ENCODE measurements at regions not wholly inside any gene's neighbourhood (a gene's known extent, or its start where the extent isn't known, plus 50 kb on each side); places are given as distances from the start of the nearest gene placed in this dataset.

- no peak overlapping the region for H2AFZ ChIP-seq (ENCODE audit: low read length)
- H3K4me1 ChIP-seq (ENCODE audit: insufficient read depth, low read length), result no peaks in the 10 kb centered on the region
- H3K36me3 ChIP-seq (ENCODE audit: insufficient read depth, low read length), result no peaks in the 10 kb centered on the region
- H3K27me3 ChIP-seq (ENCODE audit: insufficient read depth, low read length), result no peaks in the 10 kb centered on the region
- no peak for TF ChIP-seq CTCF (IDR thresholded peaks at IDR 0.05; ENCODE audit: extremely low read depth, low read depth, low read length)
- no peaks in the 10 kb centered on the region for H3K79me2 ChIP-seq (ENCODE audit: insufficient read depth, low read length)
- peak; percentile 53 for DNase-seq (ENCODE audit: insufficient read length, low spot score, missing footprints)
- no peaks in the 10 kb centered on the region for H3K9me3 ChIP-seq (ENCODE audit: low read depth, low read length)
- no peak overlapping the region for H3K4me3 ChIP-seq (ENCODE audit: insufficient read depth, low read length)
- H3K27ac ChIP-seq (ENCODE audit: low read depth, low read length), result no peak overlapping the region
- no peak overlapping the region for H3K4me2 ChIP-seq (ENCODE audit: insufficient read depth, low read length)
- H4K20me1 ChIP-seq (ENCODE audit: insufficient read depth, low read length), result no peaks in the 10 kb centered on the region
Measured at GRCh38 chr11:70628855-70629844, 230.8 kb downstream of the CTTN start.

GRCh38 chr11:70630068-70630467, 231.7 kb downstream of the CTTN start:
- Histone ChIP-seq H3K27ac (ENCODE audit: low read depth, low read length) (no peak overlapping the region), H3K36me3 (ENCODE audit: insufficient read depth, low read length) (no peaks in the 10 kb centered on the region), H2AFZ (ENCODE audit: low read length) (no peak overlapping the region), H3K4me2 (ENCODE audit: insufficient read depth, low read length) (no peak overlapping the region), H3K79me2 (ENCODE audit: insufficient read depth, low read length) (no peaks in the 10 kb centered on the region), H3K4me1 (ENCODE audit: insufficient read depth, low read length) (no peaks in the 10 kb centered on the region), H3K27me3 (ENCODE audit: insufficient read depth, low read length) (no peaks in the 10 kb centered on the region), H4K20me1 (ENCODE audit: insufficient read depth, low read length) (no peaks in the 10 kb centered on the region), H3K9me3 (ENCODE audit: low read depth, low read length) (no peaks in the 10 kb centered on the region), H3K4me3 (ENCODE audit: insufficient read depth, low read length) (no peak overlapping the region)
- TF ChIP-seq CTCF (IDR thresholded peaks at IDR 0.05; ENCODE audit: extremely low read depth, low read depth, low read length), result no peak
- DNase-seq (ENCODE audit: insufficient read length, low spot score, missing footprints), result peak; percentile 21

- no peak overlapping the region for H3K27ac ChIP-seq (ENCODE audit: low read depth, low read length)
- H3K36me3 ChIP-seq (ENCODE audit: insufficient read depth, low read length), result no peaks in the 10 kb centered on the region
- no peaks in the 10 kb centered on the region for H3K4me1 ChIP-seq (ENCODE audit: insufficient read depth, low read length)
- no peak overlapping the region for H3K4me3 ChIP-seq (ENCODE audit: insufficient read depth, low read length)
- no peak overlapping the region for H2AFZ ChIP-seq (ENCODE audit: low read length)
- no peak for TF ChIP-seq CTCF (IDR thresholded peaks at IDR 0.05; ENCODE audit: extremely low read depth, low read depth, low read length)
- H3K27me3 ChIP-seq (ENCODE audit: insufficient read depth, low read length), result no peaks in the 10 kb centered on the region
- no peaks in the 10 kb centered on the region for H3K9me3 ChIP-seq (ENCODE audit: low read depth, low read length)
- no peak overlapping the region for H3K4me2 ChIP-seq (ENCODE audit: insufficient read depth, low read length)
- H3K79me2 ChIP-seq (ENCODE audit: insufficient read depth, low read length), result no peaks in the 10 kb centered on the region
- H4K20me1 ChIP-seq (ENCODE audit: insufficient read depth, low read length), result no peaks in the 10 kb centered on the region
- DNase-seq (ENCODE audit: insufficient read length, low spot score, missing footprints), result peak; percentile 41
Measured at GRCh38 chr11:70630816-70631623, 232.7 kb downstream of the CTTN start.

GRCh38 chr11:70631624-70632047, 233.3 kb downstream of the CTTN start:
- no peak overlapping the region for H3K4me2 ChIP-seq (ENCODE audit: insufficient read depth, low read length)
- H3K36me3 ChIP-seq (ENCODE audit: insufficient read depth, low read length), result no peaks in the 10 kb centered on the region
- no peaks in the 10 kb centered on the region for H4K20me1 ChIP-seq (ENCODE audit: insufficient read depth, low read length)
- no peaks in the 10 kb centered on the region for H3K27me3 ChIP-seq (ENCODE audit: insufficient read depth, low read length)
- TF ChIP-seq CTCF (IDR thresholded peaks at IDR 0.05; ENCODE audit: extremely low read depth, low read depth, low read length), result no peak
- no peaks in the 10 kb centered on the region for H3K79me2 ChIP-seq (ENCODE audit: insufficient read depth, low read length)
- H3K27ac ChIP-seq (ENCODE audit: low read depth, low read length), result no peak overlapping the region
- H3K4me3 ChIP-seq (ENCODE audit: insufficient read depth, low read length), result no peak overlapping the region
- H3K9me3 ChIP-seq (ENCODE audit: low read depth, low read length), result no peaks in the 10 kb centered on the region
- no peaks in the 10 kb centered on the region for H3K4me1 ChIP-seq (ENCODE audit: insufficient read depth, low read length)
- peak; percentile 34 for DNase-seq (ENCODE audit: insufficient read length, low spot score, missing footprints)
- H2AFZ ChIP-seq (ENCODE audit: low read length), result no peak overlapping the region

Data from osteoblast (primary cell).